Neural crest cell (in vitro differentiated cells): ENCODE measurements at regions not wholly inside any gene's neighbourhood (a gene's known extent, or its start where the extent isn't known, plus 50 kb on each side); places are given as distances from the start of the nearest gene placed in this dataset.

ENCODE experiments used
- DNase-seq: peaks from one replicate; pipeline ENCODE4 v3.0.0; 2021; ENCODE audit warnings: low read depth, mixed read lengths, low spot score
- H3K27ac Mint-ChIP-seq: one replicate; pipeline ENCODE4 v1.8.0; 2021; ENCODE audit warnings: mild to moderate bottlenecking, mixed read lengths; ENCODE audit not compliant: unreplicated experiment
- H3K27me3 Mint-ChIP-seq: 2 replicates; pipeline ENCODE4 v1.8.0; 2021; ENCODE audit warnings: low read depth, mild to moderate bottlenecking, mixed read lengths
- H3K36me3 Mint-ChIP-seq: 2 replicates; pipeline ENCODE4 v1.8.0; 2021; ENCODE audit warnings: low read depth, mild to moderate bottlenecking, mixed read lengths
- H3K4me1 Mint-ChIP-seq: 2 replicates; pipeline ENCODE4 v1.8.0; 2021; ENCODE audit warnings: mixed read lengths
- H3K4me3 Mint-ChIP-seq: one replicate; pipeline ENCODE4 v1.8.0; 2021; ENCODE audit warnings: mild to moderate bottlenecking, mixed read lengths
- H3K9me3 Mint-ChIP-seq: 2 replicates; pipeline ENCODE4 v1.8.0; 2021; ENCODE audit warnings: mixed read lengths
- TF ChIP-seq, protein P1 (sequence below): fragments of 200-600 bp; sonication (generic); conservative IDR thresholded peaks from 2 replicates; pipeline ENCODE4 v1.5.0; 2021; ENCODE audit warnings: antibody characterized with exemption, mild to moderate bottlenecking

GRCh38 chr12:67752226-67752732 is 103.7 kb downstream of the DYRK2 start:
- TF ChIP-seq, protein P1, sequence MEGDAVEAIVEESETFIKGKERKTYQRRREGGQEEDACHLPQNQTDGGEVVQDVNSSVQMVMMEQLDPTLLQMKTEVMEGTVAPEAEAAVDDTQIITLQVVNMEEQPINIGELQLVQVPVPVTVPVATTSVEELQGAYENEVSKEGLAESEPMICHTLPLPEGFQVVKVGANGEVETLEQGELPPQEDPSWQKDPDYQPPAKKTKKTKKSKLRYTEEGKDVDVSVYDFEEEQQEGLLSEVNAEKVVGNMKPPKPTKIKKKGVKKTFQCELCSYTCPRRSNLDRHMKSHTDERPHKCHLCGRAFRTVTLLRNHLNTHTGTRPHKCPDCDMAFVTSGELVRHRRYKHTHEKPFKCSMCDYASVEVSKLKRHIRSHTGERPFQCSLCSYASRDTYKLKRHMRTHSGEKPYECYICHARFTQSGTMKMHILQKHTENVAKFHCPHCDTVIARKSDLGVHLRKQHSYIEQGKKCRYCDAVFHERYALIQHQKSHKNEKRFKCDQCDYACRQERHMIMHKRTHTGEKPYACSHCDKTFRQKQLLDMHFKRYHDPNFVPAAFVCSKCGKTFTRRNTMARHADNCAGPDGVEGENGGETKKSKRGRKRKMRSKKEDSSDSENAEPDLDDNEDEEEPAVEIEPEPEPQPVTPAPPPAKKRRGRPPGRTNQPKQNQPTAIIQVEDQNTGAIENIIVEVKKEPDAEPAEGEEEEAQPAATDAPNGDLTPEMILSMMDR: no peak
- no peaks in the 10 kb centered on the region for H3K36me3 Mint-ChIP-seq
- H3K27ac Mint-ChIP-seq: no peak overlapping the region
- peaks cover 11% of the 10 kb centered on the region for H3K4me1 Mint-ChIP-seq
- no peaks in the 10 kb centered on the region for H3K9me3 Mint-ChIP-seq
- DNase-seq: no peak
- H3K27me3 Mint-ChIP-seq: no peaks in the 10 kb centered on the region
- no peak overlapping the region for H3K4me3 Mint-ChIP-seq

DNA sequence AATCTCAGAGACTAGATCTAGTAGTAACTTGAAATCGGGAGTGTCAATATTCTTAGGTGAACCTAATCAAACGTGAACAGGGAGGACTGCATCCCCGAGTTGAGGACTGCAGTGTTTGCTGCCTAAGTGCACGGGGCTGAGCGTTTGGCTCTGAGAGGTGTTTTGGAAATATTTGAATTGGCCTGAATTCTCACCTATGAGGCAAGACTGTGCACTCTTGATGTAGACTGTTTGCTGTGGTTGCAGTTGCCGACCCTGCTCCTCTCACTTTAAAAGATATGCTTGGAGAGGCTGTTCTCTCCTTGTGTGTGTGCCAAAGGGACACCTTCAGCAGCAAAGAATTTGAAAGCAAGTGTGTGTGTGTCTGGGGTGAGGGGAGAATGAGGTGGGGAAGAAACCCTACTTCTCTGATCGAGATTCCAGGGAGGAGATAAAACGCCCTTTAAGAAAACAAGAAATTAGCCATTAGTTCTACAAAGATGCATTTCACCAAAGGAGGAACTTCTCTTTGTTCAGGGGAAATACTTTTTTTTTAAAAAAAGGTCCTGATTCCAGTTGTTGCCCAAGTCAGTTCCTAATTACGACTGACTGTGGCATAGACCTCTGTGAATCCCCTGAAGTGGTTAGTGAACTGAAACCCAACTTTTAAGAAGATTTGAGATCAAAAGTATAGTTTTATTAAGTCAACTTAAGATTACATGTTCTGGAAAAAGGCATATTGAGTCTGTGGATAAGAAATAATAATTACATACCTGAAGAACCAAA is 106.6 kb downstream of the DYRK2 start:
- no peaks in the 10 kb centered on the region for H3K36me3 Mint-ChIP-seq
- no peaks in the 10 kb centered on the region for H3K27me3 Mint-ChIP-seq
- TF ChIP-seq, protein P1: no peak
- no peaks in the 10 kb centered on the region for H3K9me3 Mint-ChIP-seq
- no peak overlapping the region for H3K27ac Mint-ChIP-seq
- H3K4me3 Mint-ChIP-seq: no peak overlapping the region
- no peak for DNase-seq
- H3K4me1 Mint-ChIP-seq: peaks cover 11% of the 10 kb centered on the region

DNA sequence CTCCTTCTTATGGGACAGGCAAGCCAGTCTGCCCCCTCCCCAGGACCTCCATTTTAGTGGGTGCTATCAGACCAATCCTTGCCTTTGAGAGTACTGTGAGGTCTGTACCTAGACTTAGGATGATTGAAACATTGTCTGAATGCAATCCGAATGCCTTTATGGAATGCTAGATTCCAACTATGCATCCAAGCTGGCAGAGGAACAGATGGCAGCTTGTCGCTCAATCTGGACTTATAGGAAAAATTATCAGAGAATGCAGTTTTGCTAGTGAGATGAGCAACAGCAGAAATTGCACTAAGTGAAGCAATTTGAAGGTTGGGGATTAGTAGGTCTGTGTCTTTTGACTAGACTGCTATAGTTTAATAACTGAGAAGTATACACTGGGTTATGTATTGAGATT is 109.1 kb downstream of the DYRK2 start:
- Mint-ChIP-seq H3K27me3 (no peaks in the 10 kb centered on the region), H3K36me3 (no peaks in the 10 kb centered on the region), H3K27ac (no peak overlapping the region)

GRCh38 chr12:67758119-67758518 is 109.6 kb downstream of the DYRK2 start:
- Mint-ChIP-seq H3K27ac (no peak overlapping the region), H3K4me1 (peaks cover 27% of the 10 kb centered on the region), H3K9me3 (peaks cover 3% of the 10 kb centered on the region), H3K4me3 (no peak overlapping the region), H3K27me3 (no peaks in the 10 kb centered on the region), H3K36me3 (no peaks in the 10 kb centered on the region)
- no peak for DNase-seq
- TF ChIP-seq, protein P1: no peak

More for the DNA sequence above, 109.1 kb downstream of the DYRK2 start:
- Mint-ChIP-seq H3K4me1 (peaks cover 27% of the 10 kb centered on the region), H3K9me3 (peaks cover 3% of the 10 kb centered on the region), H3K4me3 (no peak overlapping the region)
- TF ChIP-seq, protein P1: no peak
- DNase-seq: no peak

DNA sequence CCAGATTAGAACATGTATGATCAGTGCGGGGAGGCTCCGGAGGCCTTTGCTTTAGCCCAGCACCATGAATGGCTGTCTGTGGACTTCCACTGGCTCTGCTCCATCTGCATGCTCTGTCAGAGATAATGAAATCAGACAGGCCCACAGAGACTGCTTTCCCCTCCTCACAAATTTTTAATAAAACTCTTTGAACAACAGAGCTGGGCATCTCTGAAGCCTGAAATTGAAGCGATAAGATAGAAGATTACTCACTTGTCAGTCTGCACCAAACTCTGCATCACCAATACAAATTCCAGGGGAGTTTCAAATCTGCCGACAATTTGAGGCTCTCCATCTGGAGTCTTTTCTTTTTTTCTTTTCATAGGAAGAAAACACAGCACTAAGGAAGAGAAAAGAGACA is 110.0 kb downstream of the DYRK2 start:
- no peaks in the 10 kb centered on the region for H3K27me3 Mint-ChIP-seq
- no peak overlapping the region for H3K4me3 Mint-ChIP-seq
- no peak for DNase-seq
- H3K27ac Mint-ChIP-seq: no peak overlapping the region
- peaks cover 27% of the 10 kb centered on the region for H3K4me1 Mint-ChIP-seq
- peaks cover 3% of the 10 kb centered on the region for H3K9me3 Mint-ChIP-seq
- H3K36me3 Mint-ChIP-seq: no peaks in the 10 kb centered on the region
- TF ChIP-seq, protein P1: no peak
